Brain microvascular endothelial cell (primary cell): ENCODE measurements at regions not wholly inside any gene's neighbourhood (a gene's known extent, or its start where the extent isn't known, plus 50 kb on each side); places are given as distances from the start of the nearest gene placed in this dataset.

Source experiments
- DNase-seq: peaks from one replicate; pipeline ENCODE4 v3.0.0-alpha.2; 2020
- H3K27ac ChIP-seq: fragments of 250-450 bp; sonication (Bioruptor Pico); 2 replicates; pipeline ENCODE4 v1.5.1; 2020; ENCODE audit warnings: mild to moderate bottlenecking, moderate library complexity
- H3K27me3 ChIP-seq: fragments of 250-450 bp; sonication (Bioruptor Pico); replicated peaks from 2 replicates; pipeline ENCODE4 v1.5.1; 2020; ENCODE audit warnings: mild to moderate bottlenecking
- H3K36me3 ChIP-seq: fragments of 250-450 bp; sonication (Bioruptor Pico); replicated peaks from 2 replicates; pipeline ENCODE4 v1.5.1; 2020; ENCODE audit warnings: mild to moderate bottlenecking
- H3K4me3 ChIP-seq: 2 replicates; pipeline ENCODE4 v1.5.1; 2011; ENCODE audit warnings: low read depth, mild to moderate bottlenecking, control low read depth, low read length, moderate library complexity
- CTCF ChIP-seq: IDR thresholded peaks from 2 replicates; pipeline ENCODE4 v1.5.1; 2011; ENCODE audit warnings: low read depth, mild to moderate bottlenecking, moderate library complexity, low read length, control low read depth, inconsistent platforms; ENCODE audit errors: missing control alignments
- in situ Hi-C: cut with HindIII; loops from 2 replicates; pipeline ENCODE4 v1.10.0; 2017; ENCODE audit warnings: low sequenced_read_pairs, low pct_ligation_motif_present

GRCh38 chr2:204356151-204356641 is 189.1 kb upstream of the PARD3B start:
- no peak for TF ChIP-seq CTCF
- H3K4me3 ChIP-seq: no peak overlapping the region
- H3K36me3 ChIP-seq: no peaks in the 10 kb centered on the region
- H3K27me3 ChIP-seq: no peaks in the 10 kb centered on the region
- in situ Hi-C loops: no loop called here
- H3K27ac ChIP-seq: no peak overlapping the region
- no peak for DNase-seq

- no peak for TF ChIP-seq CTCF
- Histone ChIP-seq H3K27me3 (no peaks in the 10 kb centered on the region), H3K27ac (no peak overlapping the region), H3K4me3 (no peak overlapping the region), H3K36me3 (no peaks in the 10 kb centered on the region)
- no peak for DNase-seq
- in situ Hi-C loops: no loop called here
Measured at GRCh38 chr2:204357286-204357685, 188.0 kb upstream of the PARD3B start.

- TF ChIP-seq CTCF: no peak
- in situ Hi-C loops: no loop called here
Measured at GRCh38 chr2:204359076-204359475, 186.2 kb upstream of the PARD3B start.

GRCh38 chr2:204360218-204361007 is 184.9 kb upstream of the PARD3B start:
- DNase-seq: no peak
- no peaks in the 10 kb centered on the region for H3K27me3 ChIP-seq
- in situ Hi-C loops: no loop called here
- no peak overlapping the region for H3K27ac ChIP-seq
- no peak overlapping the region for H3K4me3 ChIP-seq
- no peaks in the 10 kb centered on the region for H3K36me3 ChIP-seq
- TF ChIP-seq CTCF: no peak

More at GRCh38 chr2:204359076-204359475, 186.2 kb upstream of the PARD3B start:
- no peaks in the 10 kb centered on the region for H3K27me3 ChIP-seq
- no peaks in the 10 kb centered on the region for H3K36me3 ChIP-seq
- H3K4me3 ChIP-seq: no peak overlapping the region
- DNase-seq: no peak
- H3K27ac ChIP-seq: no peak overlapping the region

- Histone ChIP-seq H3K27ac (no peak overlapping the region), H3K4me3 (no peak overlapping the region)
Measured at GRCh38 chr2:204361738-204362137, 183.5 kb upstream of the PARD3B start.

More at GRCh38 chr2:204361738-204362137, 183.5 kb upstream of the PARD3B start:
- in situ Hi-C loops: no loop called here
- TF ChIP-seq CTCF: no peak
- Histone ChIP-seq H3K27me3 (no peaks in the 10 kb centered on the region), H3K36me3 (no peaks in the 10 kb centered on the region)
- no peak for DNase-seq
